GM18498 (cell line): ENCODE measurements at regions not wholly inside any gene's neighbourhood (a gene's known extent, or its start where the extent isn't known, plus 50 kb on each side); places are given as distances from the start of the nearest gene placed in this dataset.

Source experiments
- ATAC-seq: cut with Tn5 transposase; IDR thresholded peaks from one replicate; pipeline ENCODE4 v1.9.1; 2021; ENCODE audit warnings: mild to moderate bottlenecking, moderate library complexity; ENCODE audit not compliant: unreplicated experiment

DNA sequence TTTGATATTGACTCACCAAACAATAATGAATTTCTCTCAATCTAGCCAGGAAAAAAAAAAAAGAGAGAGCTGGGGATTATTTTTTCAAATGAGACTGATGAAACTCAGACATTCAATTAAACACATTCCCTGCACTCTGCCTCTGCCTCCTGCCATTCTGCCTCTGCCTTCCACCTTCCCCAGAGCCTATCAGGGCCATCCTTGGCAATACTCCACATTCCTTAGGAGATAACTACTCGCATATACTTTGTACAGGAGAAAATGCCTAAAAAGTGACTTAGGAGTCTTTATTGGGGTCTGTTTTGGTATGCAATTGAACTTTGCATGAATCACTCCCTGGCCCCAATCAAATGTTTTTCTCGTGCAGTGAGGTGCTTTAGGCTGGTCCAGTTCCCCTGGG is 246.6 kb upstream of the PLET1 start:
- ATAC-seq: no peak

GRCh38 chr11:112508750-112509149 is 248.1 kb upstream of the PLET1 start:
- no peak for ATAC-seq

DNA sequence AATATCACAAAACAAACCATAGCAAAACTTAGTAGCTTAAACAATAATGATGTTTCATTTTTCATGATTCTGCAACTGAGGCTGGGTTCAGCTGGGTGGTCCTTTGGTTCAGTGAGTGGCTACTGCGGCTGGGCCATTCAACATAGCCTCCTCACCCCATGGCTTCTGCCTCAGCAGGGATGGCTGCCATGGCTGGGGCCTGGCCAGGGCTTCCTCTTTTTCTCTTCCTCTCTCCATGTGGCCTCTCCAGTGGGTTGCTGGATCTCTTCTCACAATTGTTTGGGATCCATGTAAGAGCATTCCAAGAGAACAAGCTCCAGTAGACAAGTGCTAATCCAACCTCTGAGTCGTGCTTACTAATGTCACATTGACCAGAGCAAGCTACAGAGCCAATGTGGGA is 248.6 kb upstream of the PLET1 start:
- no peak for ATAC-seq

DNA sequence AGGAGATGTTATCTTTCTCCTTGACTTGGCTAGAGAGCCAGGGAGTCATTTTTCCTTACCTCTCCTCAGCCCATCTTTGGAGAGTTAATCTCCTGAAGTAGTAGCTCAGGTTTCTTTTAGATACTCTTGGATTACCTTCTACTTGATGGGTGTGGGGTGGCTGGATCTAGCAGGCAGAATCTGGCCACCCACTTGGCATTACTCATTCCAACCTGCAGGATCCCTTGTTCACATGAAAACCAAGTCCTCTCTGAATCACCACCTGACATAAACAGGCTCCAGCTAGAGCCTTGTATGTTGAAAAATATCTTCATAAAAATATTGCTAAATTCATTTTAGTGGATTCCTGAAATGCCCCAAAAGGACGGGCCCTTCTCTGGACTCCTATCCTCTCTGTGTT is 250.6 kb upstream of the PLET1 start:
- ATAC-seq: no peak

DNA sequence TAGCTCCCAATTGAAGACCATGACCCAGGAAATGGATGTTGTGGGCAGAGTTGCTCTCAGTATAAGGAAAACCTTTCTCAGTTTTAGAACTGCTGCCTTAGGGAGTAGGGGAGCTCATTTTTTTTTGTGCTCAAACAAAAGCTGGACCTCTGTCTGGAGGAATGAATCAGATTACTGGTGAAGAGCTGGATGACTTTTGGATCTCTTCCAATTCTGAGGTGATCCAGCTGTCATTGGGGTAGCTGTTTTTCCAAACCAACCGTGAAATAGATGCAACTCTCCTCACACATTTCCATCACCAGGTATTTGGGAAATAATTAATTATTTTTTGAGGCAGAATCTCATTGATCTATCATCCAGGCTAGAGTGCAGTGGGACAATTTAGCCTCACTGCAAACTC is 251.3 kb upstream of the PLET1 start:
- ATAC-seq: no peak

- ATAC-seq: no peak
Observed at GRCh38 chr11:112513417-112513816, 252.8 kb upstream of the PLET1 start.

DNA sequence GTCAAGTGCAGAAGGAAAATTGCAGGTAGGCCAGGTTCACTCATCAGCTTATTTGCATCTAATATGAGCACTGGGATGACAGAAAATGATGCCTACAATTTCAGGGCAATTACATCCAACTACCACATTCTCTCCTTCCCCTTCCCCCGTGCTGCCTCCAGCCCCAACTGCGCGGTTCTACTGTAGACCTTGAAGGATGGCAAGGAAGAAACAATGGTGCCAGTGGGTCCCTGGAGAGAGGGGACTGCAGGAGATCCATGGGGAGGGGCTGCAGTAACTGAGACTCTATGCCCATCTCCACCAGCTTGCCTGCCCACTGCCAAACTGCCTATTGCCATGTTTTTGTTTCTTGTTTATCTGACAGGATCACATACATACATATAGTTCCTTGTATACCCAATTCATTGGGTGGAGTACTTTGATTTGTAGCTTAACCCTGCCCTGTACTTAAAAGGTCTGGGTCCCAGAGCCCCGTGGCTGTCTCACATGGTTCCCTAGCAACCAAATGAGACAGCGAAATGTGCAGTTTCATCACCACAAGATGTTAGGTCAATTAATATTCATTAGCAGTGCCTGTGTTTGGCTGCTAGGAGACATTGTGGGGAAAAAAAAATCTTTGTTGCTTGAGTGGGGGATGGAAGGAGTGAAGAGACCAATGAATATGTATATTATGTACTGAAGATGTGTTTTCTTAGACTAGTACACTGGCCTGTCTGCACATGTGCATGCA is 253.5 kb upstream of the PLET1 start:
- ATAC-seq: no peak

- ATAC-seq: no peak
Observed at GRCh38 chr11:112516261-112516660, 255.6 kb upstream of the PLET1 start.

DNA sequence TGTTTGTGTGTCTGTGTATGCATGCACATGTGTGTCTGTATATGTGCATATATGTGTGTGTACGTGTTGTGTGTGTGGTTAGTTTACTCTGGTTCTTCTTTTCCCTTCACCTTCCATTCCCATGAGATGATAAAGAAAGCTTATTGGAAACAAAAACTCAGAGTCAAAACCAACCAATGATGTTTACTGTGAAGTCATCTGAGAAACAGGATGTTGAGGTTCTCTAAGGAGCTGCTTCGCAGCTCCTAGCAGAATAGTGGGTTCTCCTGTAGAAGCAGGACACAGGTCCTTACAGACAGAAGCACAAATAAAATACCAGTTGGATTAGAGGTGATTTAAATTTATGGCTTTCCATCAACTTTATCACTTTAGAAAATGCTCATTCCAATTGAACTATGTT is 256.1 kb upstream of the PLET1 start:
- ATAC-seq: no peak

- no peak for ATAC-seq
Observed at GRCh38 chr11:112518371-112518770, 257.7 kb upstream of the PLET1 start.

DNA sequence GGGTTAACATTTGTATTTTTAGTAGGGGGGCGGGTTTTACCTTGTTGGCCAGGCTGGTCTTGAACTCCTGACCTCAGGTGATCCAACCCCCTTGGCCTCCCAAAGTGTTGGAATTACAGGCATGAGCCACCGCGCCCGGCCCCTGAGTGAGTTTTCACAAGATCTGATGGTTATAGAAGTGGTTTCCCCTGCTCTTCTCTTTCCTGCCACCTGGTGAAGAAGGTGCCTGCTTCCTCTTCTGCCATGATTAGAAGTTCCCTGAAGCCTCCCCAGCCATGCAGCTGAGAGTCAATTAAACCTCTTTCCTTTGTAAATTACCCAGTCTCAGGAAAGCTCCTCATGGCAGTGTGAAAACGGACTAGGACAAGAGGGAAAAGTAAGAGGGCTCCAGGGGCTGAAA is 259.1 kb upstream of the PLET1 start:
- ATAC-seq: no peak

- ATAC-seq: no peak
Observed at GRCh38 chr11:112520354-112520753, 259.7 kb upstream of the PLET1 start.

GRCh38 chr11:112522536-112522935 is 261.9 kb upstream of the PLET1 start:
- ATAC-seq: no peak

GRCh38 chr11:112523031-112523430 is 262.4 kb upstream of the PLET1 start:
- no peak for ATAC-seq

- no peak for ATAC-seq
Observed at GRCh38 chr11:112523477-112523876, 262.8 kb upstream of the PLET1 start.

GRCh38 chr11:112523951-112524350 is 263.3 kb upstream of the PLET1 start:
- ATAC-seq: no peak

DNA sequence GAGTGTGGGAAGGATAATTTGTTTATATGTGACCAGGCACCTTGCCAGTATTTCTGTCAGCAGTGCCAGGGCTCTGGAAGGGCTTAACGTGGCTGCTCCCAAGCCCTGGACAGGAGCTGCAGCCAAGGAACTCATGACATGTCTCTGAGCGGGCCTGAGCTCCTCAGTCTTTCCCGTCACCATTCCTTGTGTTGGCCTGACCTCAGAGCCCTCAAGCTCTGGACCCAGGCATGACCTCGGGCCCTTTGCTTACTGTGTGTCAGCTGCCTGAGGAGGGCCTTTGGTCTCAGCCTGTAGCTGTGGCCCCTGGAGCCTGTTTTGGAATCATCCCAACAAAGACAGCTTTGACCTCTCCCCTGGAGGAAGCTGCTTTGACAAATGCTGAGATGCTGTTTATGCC is 264.1 kb upstream of the PLET1 start:
- ATAC-seq: no peak

- ATAC-seq: no peak
Observed at GRCh38 chr11:112525270-112525669, 264.6 kb upstream of the PLET1 start.

DNA sequence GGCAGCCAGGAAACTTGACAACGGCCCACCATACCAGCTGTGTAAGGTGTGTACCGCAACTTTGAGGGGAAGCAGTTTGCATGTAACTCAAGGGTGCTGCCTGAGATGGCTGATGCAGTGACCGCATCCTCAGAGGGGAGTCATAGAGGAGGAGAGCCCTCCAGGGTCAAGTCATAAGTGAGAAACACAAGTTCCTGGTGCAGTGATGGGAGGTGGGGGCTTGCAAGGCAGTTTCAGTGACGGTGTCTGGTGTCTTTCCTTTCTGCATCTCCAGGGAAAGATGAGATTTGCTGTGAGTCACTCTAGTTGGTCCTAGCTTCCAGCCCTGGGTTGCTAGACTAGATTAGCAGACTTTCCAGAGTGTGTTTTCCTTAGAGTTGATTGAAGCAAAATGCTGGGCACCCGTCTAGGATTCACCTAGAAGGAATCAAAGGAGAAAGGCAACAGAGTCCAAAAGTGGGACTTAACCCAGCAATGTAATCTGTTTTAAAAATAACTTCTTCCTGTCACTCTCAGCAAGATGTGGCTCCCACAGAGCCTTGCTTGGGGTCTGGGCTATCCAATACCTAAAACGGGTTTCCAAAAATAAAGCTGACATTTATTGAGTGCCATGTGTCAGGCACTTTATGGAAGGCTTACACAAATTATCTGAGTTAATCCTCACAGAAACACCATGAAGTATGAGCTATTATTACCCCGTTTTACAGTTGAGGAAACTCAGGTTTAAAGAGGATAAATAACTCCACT is 265.4 kb upstream of the PLET1 start:
- ATAC-seq: no peak

- ATAC-seq: no peak
Observed at GRCh38 chr11:112526699-112527416, 266.2 kb upstream of the PLET1 start.

DNA sequence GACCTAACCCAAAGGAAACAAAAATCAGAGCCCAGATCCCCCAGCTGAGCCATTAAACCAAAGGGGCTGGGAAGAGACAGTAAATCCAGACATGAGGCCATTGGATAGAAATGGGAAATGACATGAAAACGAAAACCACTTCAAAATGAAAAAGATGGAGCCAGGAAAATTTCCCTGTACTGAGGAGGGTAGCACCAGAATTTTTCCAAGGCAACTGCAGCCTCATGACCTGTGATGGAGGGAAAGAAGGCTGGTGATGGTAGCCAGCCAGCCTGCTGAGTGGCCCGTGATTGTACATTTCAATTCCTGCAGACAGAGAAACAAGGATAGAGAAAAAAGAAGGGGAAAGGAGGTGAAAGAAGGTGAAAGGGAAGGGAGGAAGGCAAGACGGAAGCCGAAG is 268.4 kb upstream of the PLET1 start:
- no peak for ATAC-seq

GRCh38 chr11:112532506-112532905 is 271.8 kb upstream of the PLET1 start:
- no peak for ATAC-seq
